ENCODE measurements at regions not wholly inside any gene's neighbourhood (a gene's known extent, or its start where the extent isn't known, plus 50 kb on each side); places are given as distances from the start of the nearest gene placed in this dataset.
"Not testable (repeated sequence)": the region's sequence is repeated elsewhere in the genome, so short reads cannot be mapped to it uniquely, and the experiment has no call there.

- intact Hi-C loops (cut with micrococcal nuclease): not testable (repeated sequence)
Measured at GRCh38 chr1:83151167-83151898, 847.6 kb downstream of the TTLL7 start.

GRCh38 chr1:83150479-83150878 is 848.5 kb downstream of the TTLL7 start:
- intact Hi-C loops (cut with micrococcal nuclease): not testable (repeated sequence)

DNA sequence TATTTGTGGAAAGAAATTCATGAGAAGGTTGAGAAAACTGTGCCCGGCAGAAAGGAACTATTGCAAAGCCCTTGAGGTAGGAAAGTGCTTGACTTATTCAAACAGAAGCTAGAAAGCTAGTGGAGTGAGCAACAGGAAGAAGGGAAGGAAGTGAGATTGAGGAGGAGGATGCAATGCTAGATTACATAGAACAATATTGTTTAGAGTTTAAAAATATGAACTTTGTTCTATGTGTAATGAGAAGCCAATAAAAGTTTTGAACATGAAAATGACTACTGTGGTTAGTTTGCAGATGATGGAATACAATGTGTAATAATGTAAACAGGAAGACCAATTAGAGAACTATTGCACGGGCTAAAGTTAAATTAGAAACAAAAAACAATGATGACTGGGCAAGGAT is 853.1 kb downstream of the TTLL7 start:
- intact Hi-C loops (cut with micrococcal nuclease): not testable (repeated sequence)

- intact Hi-C loops (cut with micrococcal nuclease): not testable (repeated sequence)
Measured at GRCh38 chr1:83142802-83143201, 856.1 kb downstream of the TTLL7 start.

DNA sequence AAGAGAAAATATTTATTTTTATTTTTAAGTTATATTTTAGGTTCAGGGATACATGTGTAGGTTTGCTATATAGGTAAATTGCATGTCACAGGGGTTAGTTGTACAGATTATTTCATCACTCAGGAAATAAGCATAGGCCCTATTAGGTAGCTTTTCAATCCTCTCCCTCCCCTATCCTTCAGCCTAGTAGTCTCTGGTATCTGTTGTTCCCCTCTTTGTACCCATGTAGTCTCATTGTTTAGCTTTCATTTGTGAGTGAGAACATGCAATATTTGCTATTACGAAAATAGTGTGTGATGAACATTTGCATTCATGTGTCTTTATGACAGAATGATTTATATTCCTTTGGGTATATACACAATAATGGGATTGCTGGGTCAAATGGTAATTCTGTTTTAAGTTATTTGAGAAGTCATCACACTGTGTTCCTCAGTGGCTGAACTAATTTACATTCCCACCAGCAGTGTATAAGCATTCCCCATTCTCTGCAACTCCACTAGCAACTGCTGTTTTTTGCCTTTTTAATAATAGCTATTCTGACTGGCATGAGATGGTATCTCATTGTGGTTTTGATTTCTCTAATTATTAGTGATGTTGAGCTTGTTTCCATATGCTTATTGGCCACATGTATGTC is 863.3 kb downstream of the TTLL7 start:
- intact Hi-C loops (cut with micrococcal nuclease): not testable (repeated sequence)

DNA sequence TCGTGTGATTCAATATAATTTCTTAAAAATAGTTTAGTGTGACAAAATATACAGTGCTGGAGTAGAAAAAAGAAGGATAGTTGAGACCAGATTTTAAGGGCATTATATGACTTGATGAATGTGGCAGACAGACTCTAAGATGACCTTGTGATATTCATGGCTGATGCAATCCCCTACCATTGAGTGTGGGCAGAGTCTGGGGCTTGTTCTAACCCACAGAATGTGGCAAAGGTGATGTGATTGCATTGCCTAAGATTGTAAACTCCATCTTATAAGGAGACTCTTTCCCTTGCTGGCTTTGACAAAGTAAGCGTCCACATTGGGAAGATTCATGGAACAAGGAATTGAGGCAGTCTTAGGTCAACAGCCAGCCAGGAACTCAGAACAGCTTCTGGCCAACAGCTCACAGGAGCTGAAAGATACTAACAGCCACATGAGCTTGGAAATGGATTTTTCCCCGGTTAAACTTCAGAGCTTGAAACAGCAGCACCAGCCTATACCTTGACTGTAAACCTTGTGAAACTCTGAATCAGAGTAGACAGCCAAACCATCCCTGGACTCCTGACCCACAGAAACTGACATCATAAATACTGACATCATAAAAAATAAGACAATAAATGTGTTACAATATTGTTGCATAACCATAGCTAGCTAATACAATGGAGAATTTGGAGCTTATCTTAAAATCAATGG is 864.5 kb downstream of the TTLL7 start:
- intact Hi-C loops (cut with micrococcal nuclease): not testable (repeated sequence)

DNA sequence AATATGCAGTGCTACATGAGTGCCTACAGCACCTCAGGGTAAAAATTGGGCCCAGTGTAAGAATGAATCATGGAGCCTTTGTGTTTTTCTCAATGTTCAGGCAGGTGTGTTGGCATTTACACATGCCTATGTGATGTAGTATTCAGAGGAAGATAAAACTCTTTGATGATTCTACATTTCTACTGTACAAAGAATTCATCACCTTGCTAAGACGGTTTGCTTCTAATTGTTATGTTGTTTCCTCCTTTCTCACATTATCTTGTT is 867.3 kb downstream of the TTLL7 start:
- intact Hi-C loops (cut with micrococcal nuclease): no loop called here

DNA sequence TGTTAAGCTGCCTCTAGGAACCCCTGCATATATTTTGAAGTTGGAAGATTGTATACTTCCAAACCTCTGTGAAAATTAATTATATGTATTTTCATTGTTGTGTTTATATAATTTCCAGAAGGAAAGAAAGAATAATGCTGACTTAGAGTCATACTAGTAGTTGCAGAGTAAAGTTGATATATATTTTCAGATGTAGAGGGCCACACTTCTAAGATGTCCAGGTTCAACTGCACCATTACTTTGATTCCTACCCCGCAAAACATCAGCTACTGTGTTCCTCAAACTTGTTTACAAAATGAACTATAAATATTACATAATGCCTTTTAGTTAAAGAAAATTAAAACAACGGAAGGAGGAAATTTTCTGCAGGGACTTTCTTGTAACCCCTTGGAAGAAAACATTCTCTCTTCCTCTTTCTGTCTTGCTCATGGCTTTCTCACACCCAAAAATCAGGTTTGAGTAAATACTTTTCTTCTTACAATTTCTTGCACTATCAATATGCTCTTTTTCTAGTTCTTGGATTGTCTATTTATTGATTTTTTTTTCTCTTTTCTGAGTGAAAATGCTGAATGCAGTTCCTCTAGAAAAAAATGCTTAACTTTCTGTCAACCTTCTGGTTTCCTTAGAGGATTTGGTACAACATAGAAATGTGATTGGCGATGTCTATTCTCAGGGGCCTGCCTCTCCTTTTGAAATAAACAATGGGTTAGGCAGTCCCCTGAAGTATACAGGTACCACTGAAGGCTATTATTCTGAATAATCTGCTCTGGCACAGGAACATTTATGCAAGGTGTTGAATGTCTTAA is 867.8 kb downstream of the TTLL7 start:
- intact Hi-C loops (cut with micrococcal nuclease): no loop called here

GRCh38 chr1:83129107-83129506 is 869.8 kb downstream of the TTLL7 start:
- intact Hi-C loops (cut with micrococcal nuclease): no loop called here

- intact Hi-C loops (cut with micrococcal nuclease): no loop called here
Measured at GRCh38 chr1:83125456-83125855, 873.5 kb downstream of the TTLL7 start.

GRCh38 chr1:83123019-83123418 is 875.9 kb downstream of the TTLL7 start:
- intact Hi-C loops (cut with micrococcal nuclease): no loop called here

DNA sequence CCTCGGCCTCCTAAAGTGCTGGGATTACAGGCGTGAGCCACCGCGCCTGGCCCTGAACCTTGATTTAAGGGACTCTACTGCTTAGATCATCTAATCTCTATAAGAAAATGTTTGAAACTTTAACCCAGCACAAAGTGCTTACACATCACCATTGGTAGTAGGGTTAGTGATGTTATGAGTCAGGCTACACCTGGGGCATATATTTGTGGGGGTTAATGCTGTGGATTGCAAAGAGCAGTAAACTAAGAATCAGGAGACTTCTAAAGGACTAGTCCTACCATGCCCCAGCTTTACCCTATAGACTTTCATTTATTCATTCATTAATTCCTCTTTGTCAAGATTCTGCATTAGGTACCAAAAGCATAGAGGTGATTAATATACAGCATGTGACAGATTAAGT is 880.5 kb downstream of the TTLL7 start:
- intact Hi-C loops (cut with micrococcal nuclease): no loop called here

GRCh38 chr1:83117030-83117429 is 881.9 kb downstream of the TTLL7 start:
- intact Hi-C loops (cut with micrococcal nuclease): not testable (repeated sequence)

GRCh38 chr1:83115785-83116184 is 883.1 kb downstream of the TTLL7 start:
- intact Hi-C loops (cut with micrococcal nuclease): no loop called here

GRCh38 chr1:83114136-83114834 is 884.6 kb downstream of the TTLL7 start:
- intact Hi-C loops (cut with micrococcal nuclease): no loop called here

DNA sequence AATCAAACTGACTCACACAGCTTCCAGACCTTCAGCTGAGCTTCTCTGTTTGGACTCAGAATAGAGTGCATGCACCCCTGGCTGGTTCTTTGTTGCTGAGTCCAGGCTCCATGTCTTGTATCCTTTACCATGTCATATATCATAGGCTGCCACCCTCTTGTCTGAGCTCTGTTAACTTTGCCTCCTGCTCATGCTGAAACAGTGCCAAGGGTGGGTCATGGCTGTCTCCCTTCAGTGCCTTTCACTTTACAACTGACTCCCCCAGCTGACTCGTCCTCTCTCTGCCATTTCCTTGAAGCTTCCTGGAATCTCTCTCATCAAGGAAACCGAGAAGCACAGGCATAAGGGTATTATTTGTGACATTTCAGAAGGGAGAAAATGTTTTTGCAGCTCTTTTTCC is 885.3 kb downstream of the TTLL7 start:
- intact Hi-C loops (cut with micrococcal nuclease): no loop called here

- intact Hi-C loops (cut with micrococcal nuclease): no loop called here
Measured at GRCh38 chr1:83112248-83112885, 886.6 kb downstream of the TTLL7 start.

GRCh38 chr1:83110156-83110555 is 888.8 kb downstream of the TTLL7 start:
- intact Hi-C loops (cut with micrococcal nuclease): no loop called here

GRCh38 chr1:83109692-83110091 is 889.2 kb downstream of the TTLL7 start:
- intact Hi-C loops (cut with micrococcal nuclease): loop anchor here (5.0 kb wide), 1 partner anchor 47 kb away; no protein-coding TSS in a partner anchor

DNA sequence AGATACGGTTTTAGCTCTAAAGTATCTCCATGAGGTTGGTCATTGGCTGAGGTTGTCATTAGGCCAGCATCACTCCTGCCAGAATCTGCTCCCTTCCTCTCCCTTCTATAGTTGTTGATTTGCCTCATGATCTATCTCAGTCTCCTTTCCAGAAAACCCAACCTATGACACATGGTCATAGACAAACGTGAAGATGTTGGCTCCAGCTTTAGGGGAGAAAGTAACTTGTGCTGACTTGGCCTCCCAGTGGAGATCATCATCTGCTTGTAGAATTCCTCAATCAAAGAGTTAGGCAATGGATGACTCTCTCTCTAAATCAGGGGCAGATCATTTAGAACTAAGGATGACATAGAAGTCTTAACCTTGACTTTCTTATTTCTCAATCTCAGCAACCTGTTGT is 894.4 kb downstream of the TTLL7 start:
- intact Hi-C loops (cut with micrococcal nuclease): no loop called here

- intact Hi-C loops (cut with micrococcal nuclease): no loop called here
Measured at GRCh38 chr1:83103341-83103740, 895.6 kb downstream of the TTLL7 start.
